Vagina (tissue), 2 donors: ENCODE measurements at regions not wholly inside any gene's neighbourhood (a gene's known extent, or its start where the extent isn't known, plus 50 kb on each side); places are given as distances from the start of the nearest gene placed in this dataset.

Source experiments
- CTCF ChIP-seq, 3 experiments: fragments of 450-650 bp in 2 of 3; fragments of 200-600 bp in 1 of 3; sonication (generic) in 1 of 3; IDR thresholded peaks; one replicate each; pipeline ENCODE4 v1.5.1; 2017 to 2019; ENCODE audit warnings: antibody characterized with exemption in 3 of 3, mild to moderate bottlenecking in 2 of 3, moderate library complexity in 2 of 3
- POLR2A ChIP-seq, 2 donors: fragments of 450-650 bp; IDR thresholded peaks; one replicate each; pipeline ENCODE4 v1.6.1; 2017; ENCODE audit warnings: antibody characterized with exemption in 2 of 2, mild to moderate bottlenecking in 2 of 2, moderate library complexity in 2 of 2

GRCh38 chr16:14366447-14366846, 263.6 kb downstream of the PARN start:
- TF ChIP-seq CTCF (IDR thresholded peaks at IDR 0.05) (no peak), POLR2A (IDR thresholded peaks at IDR 0.05) (no peak)
